Dendritic cell treated with granulocyte-macrophage colony-stimulating factor and Interleukin-4, amounts not matched to agents 40 ng/mL and 50 ng/mL, for 4 days (primary cell): ENCODE measurements at regions not wholly inside any gene's neighbourhood (a gene's known extent, or its start where the extent isn't known, plus 50 kb on each side); places are given as distances from the start of the nearest gene placed in this dataset.

Experiments
- H3K27ac Mint-ChIP-seq: one replicate; pipeline ENCODE4 v1.8.0; 2022; ENCODE audit warnings: mild to moderate bottlenecking, mixed read lengths
- H3K27me3 Mint-ChIP-seq: one replicate; pipeline ENCODE4 v1.8.0; 2022; ENCODE audit warnings: mild to moderate bottlenecking, mixed read lengths
- H3K36me3 Mint-ChIP-seq: one replicate; pipeline ENCODE4 v1.8.0; 2022; ENCODE audit warnings: low read depth, mixed read lengths
- H3K4me1 Mint-ChIP-seq: one replicate; pipeline ENCODE4 v1.8.0; 2022; ENCODE audit warnings: low read depth, mixed read lengths
- H3K4me3 Mint-ChIP-seq: one replicate; pipeline ENCODE4 v1.8.0; 2022; ENCODE audit warnings: mild to moderate bottlenecking, moderate library complexity, mixed read lengths
- H3K9me3 Mint-ChIP-seq: one replicate; pipeline ENCODE4 v1.8.0; 2022; ENCODE audit warnings: mixed read lengths
- intact Hi-C: fragments of 100-400 bp; cut with micrococcal nuclease; formaldehyde crosslinking; loops from one replicate; pipeline ENCODE4 v1.15.0; 2022

- no peak overlapping the region for H3K27ac Mint-ChIP-seq
- no peaks in the 10 kb centered on the region for H3K36me3 Mint-ChIP-seq
- intact Hi-C loops: no loop called here
- H3K9me3 Mint-ChIP-seq: no peaks in the 10 kb centered on the region
- H3K4me1 Mint-ChIP-seq: no peaks in the 10 kb centered on the region
- no peaks in the 10 kb centered on the region for H3K27me3 Mint-ChIP-seq
- no peak overlapping the region for H3K4me3 Mint-ChIP-seq
Observed at GRCh38 chr10:52419281-52419680, 105.2 kb downstream of the DKK1 start.

GRCh38 chr10:52420656-52421055 is 106.6 kb downstream of the DKK1 start:
- Mint-ChIP-seq H3K4me3 (no peak overlapping the region), H3K9me3 (no peaks in the 10 kb centered on the region), H3K4me1 (no peaks in the 10 kb centered on the region), H3K36me3 (no peaks in the 10 kb centered on the region), H3K27ac (no peak overlapping the region), H3K27me3 (no peaks in the 10 kb centered on the region)
- intact Hi-C loops: no loop called here

DNA sequence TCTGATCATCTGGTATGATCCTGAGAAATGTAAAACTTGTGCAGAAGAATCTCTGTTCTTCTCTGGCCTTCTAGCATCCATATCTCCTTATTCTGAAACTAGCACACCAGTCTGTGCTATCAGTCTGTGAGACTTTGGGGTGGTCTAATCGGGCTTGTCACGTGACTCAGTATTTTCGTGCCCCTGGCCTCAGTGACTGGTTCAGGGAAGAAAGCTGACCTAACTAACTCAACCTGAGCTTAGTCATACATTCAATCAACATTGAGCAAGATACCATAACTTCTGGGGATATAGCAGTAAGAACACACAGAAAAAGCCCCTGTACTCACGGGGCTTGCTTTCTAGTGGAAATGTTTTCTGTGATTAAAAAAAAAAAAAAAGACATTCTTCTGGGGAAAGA is 109.3 kb downstream of the DKK1 start:
- H3K27ac Mint-ChIP-seq: no peak overlapping the region
- no peak overlapping the region for H3K4me3 Mint-ChIP-seq
- H3K9me3 Mint-ChIP-seq: peaks cover 8% of the 10 kb centered on the region
- intact Hi-C loops: no loop called here
- no peaks in the 10 kb centered on the region for H3K36me3 Mint-ChIP-seq
- H3K4me1 Mint-ChIP-seq: no peaks in the 10 kb centered on the region
- H3K27me3 Mint-ChIP-seq: no peaks in the 10 kb centered on the region

- H3K4me1 Mint-ChIP-seq: no peaks in the 10 kb centered on the region
- no peaks in the 10 kb centered on the region for H3K36me3 Mint-ChIP-seq
- intact Hi-C loops: no loop called here
- no peak overlapping the region for H3K4me3 Mint-ChIP-seq
- no peak overlapping the region for H3K27ac Mint-ChIP-seq
- peaks cover 8% of the 10 kb centered on the region for H3K9me3 Mint-ChIP-seq
- no peaks in the 10 kb centered on the region for H3K27me3 Mint-ChIP-seq
Observed at GRCh38 chr10:52424341-52424740, 110.3 kb downstream of the DKK1 start.

- H3K27me3 Mint-ChIP-seq: no peaks in the 10 kb centered on the region
- H3K4me3 Mint-ChIP-seq: no peak overlapping the region
- intact Hi-C loops: no loop called here
Observed at GRCh38 chr10:52434734-52435133, 120.7 kb downstream of the DKK1 start.

DNA sequence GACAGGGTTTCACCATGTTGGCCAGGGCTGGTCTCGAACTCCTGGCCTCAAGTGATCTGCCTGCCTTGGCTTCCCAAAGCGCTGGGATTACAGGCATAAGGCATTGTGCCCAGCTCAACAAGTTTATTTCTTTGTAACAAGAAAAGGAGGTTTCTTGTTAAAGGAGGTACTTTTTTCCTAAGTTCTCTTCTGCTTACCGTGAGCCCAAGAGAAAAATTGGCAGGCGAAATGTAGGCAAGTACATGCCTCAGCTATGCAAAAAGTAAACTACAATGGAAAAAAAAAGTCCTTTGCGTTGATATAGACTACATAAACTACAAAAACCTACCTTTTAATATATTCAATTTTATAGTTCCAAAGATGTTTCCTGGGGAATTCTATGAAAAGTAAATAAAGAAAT is 122.6 kb downstream of the DKK1 start:
- intact Hi-C loops: no loop called here
- no peaks in the 10 kb centered on the region for H3K4me1 Mint-ChIP-seq
- H3K27ac Mint-ChIP-seq: no peak overlapping the region
- H3K27me3 Mint-ChIP-seq: no peaks in the 10 kb centered on the region
- H3K4me3 Mint-ChIP-seq: no peak overlapping the region
- no peaks in the 10 kb centered on the region for H3K9me3 Mint-ChIP-seq
- H3K36me3 Mint-ChIP-seq: no peaks in the 10 kb centered on the region

More at GRCh38 chr10:52434734-52435133, 120.7 kb downstream of the DKK1 start:
- Mint-ChIP-seq H3K4me1 (no peaks in the 10 kb centered on the region), H3K36me3 (no peaks in the 10 kb centered on the region), H3K27ac (no peak overlapping the region), H3K9me3 (no peaks in the 10 kb centered on the region)

DNA sequence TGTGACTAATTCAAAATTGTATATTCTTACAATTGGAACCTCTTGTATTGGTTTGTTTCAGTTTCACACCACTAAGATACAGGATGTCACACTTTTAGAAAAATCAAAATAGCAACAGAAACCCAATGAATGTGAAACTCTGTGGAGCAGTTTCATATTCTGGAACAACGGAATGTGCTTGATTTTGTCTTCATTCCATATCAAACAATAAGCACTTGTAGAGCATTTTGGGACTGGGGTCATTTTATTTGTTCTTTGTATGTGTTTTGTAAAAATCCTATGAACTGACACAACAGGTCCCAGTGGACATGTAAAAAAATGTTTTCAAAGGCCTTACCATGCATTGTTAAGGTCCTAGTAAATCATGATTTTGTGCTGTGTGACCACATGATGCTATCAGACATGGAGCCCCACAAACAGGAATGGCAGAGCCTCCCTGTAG is 123.1 kb downstream of the DKK1 start:
- no peak overlapping the region for H3K27ac Mint-ChIP-seq
- no peaks in the 10 kb centered on the region for H3K4me1 Mint-ChIP-seq
- no peaks in the 10 kb centered on the region for H3K27me3 Mint-ChIP-seq
- no peak overlapping the region for H3K4me3 Mint-ChIP-seq
- intact Hi-C loops: no loop called here
- H3K36me3 Mint-ChIP-seq: no peaks in the 10 kb centered on the region
- no peaks in the 10 kb centered on the region for H3K9me3 Mint-ChIP-seq

GRCh38 chr10:52438119-52438518 is 124.0 kb downstream of the DKK1 start:
- intact Hi-C loops: no loop called here
- H3K9me3 Mint-ChIP-seq: no peaks in the 10 kb centered on the region
- no peaks in the 10 kb centered on the region for H3K36me3 Mint-ChIP-seq
- no peak overlapping the region for H3K27ac Mint-ChIP-seq
- H3K27me3 Mint-ChIP-seq: no peaks in the 10 kb centered on the region
- no peaks in the 10 kb centered on the region for H3K4me1 Mint-ChIP-seq
- H3K4me3 Mint-ChIP-seq: no peak overlapping the region

GRCh38 chr10:52440612-52441285 is 126.7 kb downstream of the DKK1 start:
- Mint-ChIP-seq H3K4me1 (no peaks in the 10 kb centered on the region), H3K4me3 (no peak overlapping the region), H3K36me3 (no peaks in the 10 kb centered on the region), H3K9me3 (no peaks in the 10 kb centered on the region), H3K27ac (no peak overlapping the region), H3K27me3 (no peaks in the 10 kb centered on the region)
- intact Hi-C loops: no loop called here

- intact Hi-C loops: no loop called here
- no peak overlapping the region for H3K4me3 Mint-ChIP-seq
- no peaks in the 10 kb centered on the region for H3K4me1 Mint-ChIP-seq
- no peaks in the 10 kb centered on the region for H3K9me3 Mint-ChIP-seq
- no peaks in the 10 kb centered on the region for H3K27me3 Mint-ChIP-seq
- H3K36me3 Mint-ChIP-seq: no peaks in the 10 kb centered on the region
- no peak overlapping the region for H3K27ac Mint-ChIP-seq
Observed at GRCh38 chr10:52442576-52442975, 128.5 kb downstream of the DKK1 start.

GRCh38 chr10:52443419-52444388 is 129.6 kb downstream of the DKK1 start:
- Mint-ChIP-seq H3K4me3 (no peak overlapping the region), H3K27ac (no peak overlapping the region), H3K9me3 (no peaks in the 10 kb centered on the region), H3K4me1 (no peaks in the 10 kb centered on the region), H3K36me3 (no peaks in the 10 kb centered on the region), H3K27me3 (no peaks in the 10 kb centered on the region)
- intact Hi-C loops: no loop called here

DNA sequence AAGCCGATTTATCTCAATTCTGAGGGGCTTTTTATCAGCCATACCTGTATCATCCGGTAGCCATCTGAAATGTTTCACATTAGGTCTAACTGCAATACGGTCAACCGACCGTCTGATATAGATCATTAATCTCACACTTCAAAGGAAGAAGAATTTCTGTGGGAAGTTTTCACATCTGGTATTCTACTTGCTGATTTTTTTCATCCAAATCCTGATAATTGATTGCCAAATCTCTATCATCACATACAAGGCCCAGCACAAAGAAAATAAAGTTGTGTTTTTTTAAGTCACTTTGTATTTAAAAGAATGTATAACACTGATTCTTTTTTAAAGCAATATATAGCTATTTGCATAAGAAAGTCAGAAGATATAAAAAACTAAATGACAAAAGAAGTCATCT is 132.3 kb downstream of the DKK1 start:
- no peak overlapping the region for H3K27ac Mint-ChIP-seq
- H3K36me3 Mint-ChIP-seq: no peaks in the 10 kb centered on the region
- intact Hi-C loops: no loop called here
- no peak overlapping the region for H3K4me3 Mint-ChIP-seq
- no peaks in the 10 kb centered on the region for H3K4me1 Mint-ChIP-seq
- no peaks in the 10 kb centered on the region for H3K27me3 Mint-ChIP-seq
- H3K9me3 Mint-ChIP-seq: no peaks in the 10 kb centered on the region

- intact Hi-C loops: no loop called here
- H3K4me1 Mint-ChIP-seq: no peaks in the 10 kb centered on the region
- H3K36me3 Mint-ChIP-seq: no peaks in the 10 kb centered on the region
- no peak overlapping the region for H3K27ac Mint-ChIP-seq
- H3K27me3 Mint-ChIP-seq: no peaks in the 10 kb centered on the region
- no peaks in the 10 kb centered on the region for H3K9me3 Mint-ChIP-seq
- H3K4me3 Mint-ChIP-seq: no peak overlapping the region
Observed at GRCh38 chr10:52447931-52448353, 133.9 kb downstream of the DKK1 start.

DNA sequence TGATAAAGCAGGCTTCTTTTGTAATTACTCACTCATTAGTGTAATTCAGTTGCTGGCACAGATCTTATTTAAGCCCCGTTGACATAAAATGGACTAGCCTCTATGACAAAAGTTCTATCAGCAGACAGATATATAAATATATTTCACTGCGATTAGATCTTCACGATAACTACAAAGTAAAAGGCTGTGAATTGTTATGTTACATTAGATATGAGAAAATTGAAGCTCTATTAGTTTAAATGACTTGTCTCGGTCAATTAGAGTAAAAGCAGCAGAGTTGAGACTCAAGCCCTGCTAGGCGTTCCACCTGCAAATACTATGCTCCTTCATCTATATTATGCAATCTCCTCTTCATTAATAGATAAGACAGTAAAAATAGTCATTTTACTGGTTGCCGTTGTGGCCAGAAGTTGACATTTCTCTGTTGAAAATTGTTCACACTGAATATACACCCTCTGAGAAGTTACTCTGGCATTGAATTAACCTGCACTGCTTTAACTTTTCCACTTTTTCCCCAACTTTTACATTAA is 136.7 kb downstream of the DKK1 start:
- no peaks in the 10 kb centered on the region for H3K36me3 Mint-ChIP-seq
- H3K4me3 Mint-ChIP-seq: no peak overlapping the region
- intact Hi-C loops: no loop called here
- H3K9me3 Mint-ChIP-seq: no peaks in the 10 kb centered on the region
- no peaks in the 10 kb centered on the region for H3K4me1 Mint-ChIP-seq
- H3K27ac Mint-ChIP-seq: no peak overlapping the region
- no peaks in the 10 kb centered on the region for H3K27me3 Mint-ChIP-seq
